MM.1S (cell line): ENCODE measurements at regions not wholly inside any gene's neighbourhood (a gene's known extent, or its start where the extent isn't known, plus 50 kb on each side); places are given as distances from the start of the nearest gene placed in this dataset.

ENCODE experiments used
- EZH2 ChIP-seq: fragments of 300-600 bp; sonication (generic); optimal IDR thresholded peaks from 2 replicates; pipeline ENCODE3; 2017; ENCODE audit warnings: low read depth, mild to moderate bottlenecking, antibody characterized with exemption, low read length, mixed read lengths
- TF ChIP-seq, protein P1 (sequence below): fragments of 300-600 bp; sonication (generic); IDR thresholded peaks from 2 replicates; pipeline ENCODE4 v1.5.1; 2016; ENCODE audit warnings: antibody characterized with exemption, low read length, mixed read lengths

DNA sequence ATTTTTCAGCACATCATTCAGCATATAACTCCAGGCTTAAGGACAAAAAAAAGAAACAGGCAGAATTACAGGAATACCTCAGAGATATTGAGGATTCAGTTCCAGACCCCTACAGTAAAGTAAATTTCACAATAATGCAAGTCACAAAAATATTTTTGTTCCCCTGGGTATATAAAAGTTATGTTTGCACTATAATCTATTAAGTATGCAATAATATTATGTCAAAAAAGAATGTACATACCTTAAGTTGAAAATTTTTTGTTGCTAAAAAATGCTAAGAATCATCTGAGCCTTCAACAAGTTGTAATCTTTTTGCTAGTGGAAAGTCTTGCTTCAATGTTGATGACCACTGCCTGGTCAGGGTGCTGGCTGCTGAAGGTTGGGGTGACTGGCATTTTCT lies 2532.5 kb downstream of the ARAP2 start:
- TF ChIP-seq, protein P1, sequence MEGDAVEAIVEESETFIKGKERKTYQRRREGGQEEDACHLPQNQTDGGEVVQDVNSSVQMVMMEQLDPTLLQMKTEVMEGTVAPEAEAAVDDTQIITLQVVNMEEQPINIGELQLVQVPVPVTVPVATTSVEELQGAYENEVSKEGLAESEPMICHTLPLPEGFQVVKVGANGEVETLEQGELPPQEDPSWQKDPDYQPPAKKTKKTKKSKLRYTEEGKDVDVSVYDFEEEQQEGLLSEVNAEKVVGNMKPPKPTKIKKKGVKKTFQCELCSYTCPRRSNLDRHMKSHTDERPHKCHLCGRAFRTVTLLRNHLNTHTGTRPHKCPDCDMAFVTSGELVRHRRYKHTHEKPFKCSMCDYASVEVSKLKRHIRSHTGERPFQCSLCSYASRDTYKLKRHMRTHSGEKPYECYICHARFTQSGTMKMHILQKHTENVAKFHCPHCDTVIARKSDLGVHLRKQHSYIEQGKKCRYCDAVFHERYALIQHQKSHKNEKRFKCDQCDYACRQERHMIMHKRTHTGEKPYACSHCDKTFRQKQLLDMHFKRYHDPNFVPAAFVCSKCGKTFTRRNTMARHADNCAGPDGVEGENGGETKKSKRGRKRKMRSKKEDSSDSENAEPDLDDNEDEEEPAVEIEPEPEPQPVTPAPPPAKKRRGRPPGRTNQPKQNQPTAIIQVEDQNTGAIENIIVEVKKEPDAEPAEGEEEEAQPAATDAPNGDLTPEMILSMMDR: no peak
- TF ChIP-seq EZH2: no peak
